GM12874 (cell line): ENCODE measurements at regions not wholly inside any gene's neighbourhood (a gene's known extent, or its start where the extent isn't known, plus 50 kb on each side); places are given as distances from the start of the nearest gene placed in this dataset.

Experiments used
- TF ChIP-seq, protein P1 (sequence below): IDR thresholded peaks from 2 replicates; pipeline ENCODE4 v1.5.1; 2011; ENCODE audit warnings: low read depth, mild to moderate bottlenecking, control low read depth, low read length, moderate library complexity; ENCODE audit not compliant: insufficient read depth

DNA sequence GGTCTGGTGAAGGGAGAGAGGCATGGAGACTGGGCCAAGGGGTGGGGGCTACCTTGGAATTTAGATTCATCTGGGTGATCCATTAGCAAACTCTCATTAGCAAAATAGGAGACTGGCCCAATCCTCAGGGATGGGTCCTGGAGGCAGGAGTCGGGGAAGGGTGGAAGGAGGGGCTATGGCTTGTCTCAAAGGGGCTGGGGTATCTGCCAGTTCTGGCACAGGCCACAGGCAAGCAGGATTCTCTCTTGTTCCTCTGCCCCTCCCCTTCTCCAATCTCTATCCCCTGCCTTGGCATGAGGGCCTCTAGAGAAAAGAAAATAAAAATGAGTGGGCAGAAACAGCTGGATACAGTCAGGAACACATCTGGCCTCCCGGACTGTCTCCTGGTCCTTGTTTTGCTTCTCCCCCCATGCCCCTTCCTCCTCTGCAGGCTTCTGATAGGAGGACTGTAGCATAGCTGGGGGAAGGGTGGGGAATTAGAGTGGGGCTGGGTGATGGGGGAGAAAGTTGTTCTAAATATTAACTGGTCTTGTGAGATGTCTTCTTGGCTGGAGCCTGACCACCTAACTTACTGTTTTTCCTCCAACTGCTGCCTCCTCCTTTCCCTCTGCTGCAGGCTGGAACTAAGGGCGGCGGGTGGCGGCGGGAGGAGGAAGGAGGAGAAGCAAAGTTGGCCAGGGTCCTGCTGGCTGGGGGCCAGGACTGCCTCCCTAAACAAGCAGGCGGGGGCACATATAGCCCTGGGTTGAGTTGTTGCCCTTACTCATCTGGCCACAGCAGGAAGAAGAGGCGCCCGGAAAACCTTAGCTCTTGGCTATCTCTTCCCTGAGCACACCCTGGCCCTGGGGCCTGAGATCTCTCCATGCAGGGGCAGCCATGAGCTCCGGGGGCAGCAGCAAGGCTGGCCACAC, 53.3 kb upstream of the LAS1L start:
- TF ChIP-seq, protein P1, sequence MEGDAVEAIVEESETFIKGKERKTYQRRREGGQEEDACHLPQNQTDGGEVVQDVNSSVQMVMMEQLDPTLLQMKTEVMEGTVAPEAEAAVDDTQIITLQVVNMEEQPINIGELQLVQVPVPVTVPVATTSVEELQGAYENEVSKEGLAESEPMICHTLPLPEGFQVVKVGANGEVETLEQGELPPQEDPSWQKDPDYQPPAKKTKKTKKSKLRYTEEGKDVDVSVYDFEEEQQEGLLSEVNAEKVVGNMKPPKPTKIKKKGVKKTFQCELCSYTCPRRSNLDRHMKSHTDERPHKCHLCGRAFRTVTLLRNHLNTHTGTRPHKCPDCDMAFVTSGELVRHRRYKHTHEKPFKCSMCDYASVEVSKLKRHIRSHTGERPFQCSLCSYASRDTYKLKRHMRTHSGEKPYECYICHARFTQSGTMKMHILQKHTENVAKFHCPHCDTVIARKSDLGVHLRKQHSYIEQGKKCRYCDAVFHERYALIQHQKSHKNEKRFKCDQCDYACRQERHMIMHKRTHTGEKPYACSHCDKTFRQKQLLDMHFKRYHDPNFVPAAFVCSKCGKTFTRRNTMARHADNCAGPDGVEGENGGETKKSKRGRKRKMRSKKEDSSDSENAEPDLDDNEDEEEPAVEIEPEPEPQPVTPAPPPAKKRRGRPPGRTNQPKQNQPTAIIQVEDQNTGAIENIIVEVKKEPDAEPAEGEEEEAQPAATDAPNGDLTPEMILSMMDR = no peak

DNA sequence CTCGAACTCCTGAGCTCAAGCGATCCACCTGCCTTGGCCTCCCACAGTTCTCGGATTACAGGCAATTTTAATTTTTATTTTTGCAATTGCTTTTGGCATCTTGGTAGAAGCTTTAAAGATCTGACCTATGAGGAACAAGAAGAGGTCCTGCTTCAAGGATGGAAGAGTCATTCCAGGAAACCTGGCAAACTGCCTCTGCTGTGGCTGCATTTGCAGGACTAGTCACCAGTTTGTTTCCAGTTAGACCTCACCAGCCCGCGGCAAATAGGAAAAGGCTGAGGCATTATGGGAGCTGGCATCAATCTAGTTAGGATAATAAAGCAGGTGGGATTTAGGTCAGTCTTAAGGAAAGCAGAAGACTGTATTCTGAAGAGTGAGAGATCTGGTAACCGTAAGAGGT, 51.9 kb upstream of the LAS1L start:
- TF ChIP-seq, protein P1 = no peak
